Esophagus squamous epithelium (tissue), 4 donors: ENCODE measurements at regions not wholly inside any gene's neighbourhood (a gene's known extent, or its start where the extent isn't known, plus 50 kb on each side); places are given as distances from the start of the nearest gene placed in this dataset.

Experiments used
- CTCF ChIP-seq, 6 experiments: fragments of 450-650 bp in 4 of 6; fragments of 200-600 bp in 2 of 6; sonication (generic) in 2 of 6; IDR thresholded peaks; one replicate each; pipeline ENCODE4 v1.5.1; 2016 to 2019; ENCODE audit warnings: antibody characterized with exemption in 6 of 6, mild to moderate bottlenecking in 4 of 6, moderate library complexity in 4 of 6
- POLR2A ChIP-seq, 4 donors: fragments of 450-650 bp; IDR thresholded peaks; one replicate each; pipeline ENCODE4 v1.6.1; 2017; ENCODE audit warnings: antibody characterized with exemption in 4 of 4, mild to moderate bottlenecking in 4 of 4, moderate library complexity in 3 of 4

GRCh38 chr1:29497395-29498125, 261.2 kb downstream of the PTPRU start:
- no peak for TF ChIP-seq CTCF (IDR thresholded peaks at IDR 0.05)
- TF ChIP-seq POLR2A (IDR thresholded peaks at IDR 0.05), result no peak
